ENCODE measurements at regions not wholly inside any gene's neighbourhood (a gene's known extent, or its start where the extent isn't known, plus 50 kb on each side); places are given as distances from the start of the nearest gene placed in this dataset.

GRCh38 chr12:111220363-111220762 lies 148.5 kb downstream of the PHETA1 start:
- TF ChIP-seq POLR2A (IDR thresholded peaks at IDR 0.05) (no peak), POLR2AphosphoS5 (IDR thresholded peaks at IDR 0.05) (no peak), EP300 (IDR thresholded peaks at IDR 0.05; ENCODE audit: low read depth) (no peak)
- Histone ChIP-seq H3K4me3 (no peak overlapping the region), H3K27me3 (peaks cover 19% of the 10 kb centered on the region), H3K9me3 (no peaks in the 10 kb centered on the region), H3K4me1 (no peaks in the 10 kb centered on the region), H3K36me3 (no peaks in the 10 kb centered on the region), H3K27ac (no peak overlapping the region)
- WGBS, 2 donors (ENCODE audit: low coverage in 1 of 2): 90% methylated on average over 1 of the region's 1 CpG; no CpG with 5 or more reads in 1 of the 2 donors
- no peak for DNase-seq
- intact Hi-C loops (cut with DNase I; ENCODE audit: low total_unique reads) (no loop called here), in situ Hi-C loops (cut with MboI; ENCODE audit: low pct_ligation_motif_present in 1 of 4, low pct_unique_long_range_greater_than_20kb in 1 of 4, low sequenced_read_pairs in 3 of 4) (no loop called here)

DNA sequence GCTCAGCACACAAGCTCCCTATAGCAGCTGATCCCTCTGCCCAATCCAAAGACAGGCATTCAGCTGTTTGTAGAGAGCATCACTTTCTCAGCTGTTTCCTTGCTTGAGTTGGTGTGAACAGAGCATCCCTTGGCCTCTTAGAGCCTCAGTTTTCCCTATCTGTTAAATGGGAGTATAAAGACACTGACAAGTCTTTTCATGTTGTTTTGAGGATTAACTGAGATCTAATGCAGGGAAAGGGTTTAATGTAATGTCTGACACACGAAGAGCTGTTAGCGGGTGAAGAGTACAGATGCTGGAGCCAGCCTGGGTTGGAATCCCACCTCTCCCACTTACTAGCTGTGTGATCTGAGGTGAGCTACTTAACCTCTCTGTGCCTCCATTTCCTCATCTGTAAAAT lies 149.5 kb downstream of the PHETA1 start:
- no peaks in the 10 kb centered on the region for H3K4me1 ChIP-seq
- no peaks in the 10 kb centered on the region for H3K36me3 ChIP-seq
- in situ Hi-C loops (cut with MboI; ENCODE audit: low pct_ligation_motif_present in 1 of 4, low pct_unique_long_range_greater_than_20kb in 1 of 4, low sequenced_read_pairs in 3 of 4): no loop called here
- TF ChIP-seq, protein P1, sequence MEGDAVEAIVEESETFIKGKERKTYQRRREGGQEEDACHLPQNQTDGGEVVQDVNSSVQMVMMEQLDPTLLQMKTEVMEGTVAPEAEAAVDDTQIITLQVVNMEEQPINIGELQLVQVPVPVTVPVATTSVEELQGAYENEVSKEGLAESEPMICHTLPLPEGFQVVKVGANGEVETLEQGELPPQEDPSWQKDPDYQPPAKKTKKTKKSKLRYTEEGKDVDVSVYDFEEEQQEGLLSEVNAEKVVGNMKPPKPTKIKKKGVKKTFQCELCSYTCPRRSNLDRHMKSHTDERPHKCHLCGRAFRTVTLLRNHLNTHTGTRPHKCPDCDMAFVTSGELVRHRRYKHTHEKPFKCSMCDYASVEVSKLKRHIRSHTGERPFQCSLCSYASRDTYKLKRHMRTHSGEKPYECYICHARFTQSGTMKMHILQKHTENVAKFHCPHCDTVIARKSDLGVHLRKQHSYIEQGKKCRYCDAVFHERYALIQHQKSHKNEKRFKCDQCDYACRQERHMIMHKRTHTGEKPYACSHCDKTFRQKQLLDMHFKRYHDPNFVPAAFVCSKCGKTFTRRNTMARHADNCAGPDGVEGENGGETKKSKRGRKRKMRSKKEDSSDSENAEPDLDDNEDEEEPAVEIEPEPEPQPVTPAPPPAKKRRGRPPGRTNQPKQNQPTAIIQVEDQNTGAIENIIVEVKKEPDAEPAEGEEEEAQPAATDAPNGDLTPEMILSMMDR (IDR thresholded peaks at IDR 0.05): no peak
- no peak for TF ChIP-seq POLR2A (IDR thresholded peaks at IDR 0.05)
- TF ChIP-seq POLR2AphosphoS5 (IDR thresholded peaks at IDR 0.05): no peak
- TF ChIP-seq EP300 (IDR thresholded peaks at IDR 0.05; ENCODE audit: low read depth): no peak
- H3K27ac ChIP-seq: no peak overlapping the region
- no peak for DNase-seq
- H3K9me3 ChIP-seq: no peaks in the 10 kb centered on the region
- no peak overlapping the region for H3K4me3 ChIP-seq
- peaks cover 19% of the 10 kb centered on the region for H3K27me3 ChIP-seq
- 96% methylated on average over 2 of the region's 2 CpGs; no CpG with 5 or more reads in 1 of the 2 donors for WGBS, 2 donors (ENCODE audit: low coverage in 1 of 2)
- intact Hi-C loops (cut with DNase I; ENCODE audit: low total_unique reads): no loop called here

DNA sequence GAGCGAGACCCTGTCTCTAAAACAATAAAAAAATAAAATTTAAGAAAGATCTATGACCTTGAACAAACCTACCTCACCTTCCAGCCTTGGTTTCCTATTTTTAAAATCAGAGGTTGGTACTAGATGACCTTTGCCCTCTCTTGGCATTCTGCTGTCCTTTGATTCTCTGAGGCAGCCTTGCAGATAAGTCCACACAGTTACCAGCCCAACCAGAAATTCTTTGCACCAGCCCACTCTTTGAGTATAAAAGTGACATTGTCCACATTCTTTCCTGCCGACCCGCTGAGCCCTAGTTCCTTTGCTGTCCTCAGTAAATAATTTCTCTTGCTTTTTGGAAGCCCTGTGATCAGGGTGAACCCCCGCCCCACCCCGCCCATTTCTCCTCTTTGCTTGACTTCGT lies 150.4 kb downstream of the PHETA1 start:
- no peaks in the 10 kb centered on the region for H3K36me3 ChIP-seq
- in situ Hi-C loops (cut with MboI; ENCODE audit: low pct_ligation_motif_present in 1 of 4, low pct_unique_long_range_greater_than_20kb in 1 of 4, low sequenced_read_pairs in 3 of 4) (no loop called here), intact Hi-C loops (cut with DNase I; ENCODE audit: low total_unique reads) (no loop called here)
- H3K4me1 ChIP-seq: no peaks in the 10 kb centered on the region
- H3K9me3 ChIP-seq: no peaks in the 10 kb centered on the region
- DNase-seq: no peak
- no peak for TF ChIP-seq POLR2AphosphoS5 (IDR thresholded peaks at IDR 0.05)
- no peak for TF ChIP-seq EP300 (IDR thresholded peaks at IDR 0.05; ENCODE audit: low read depth)
- TF ChIP-seq, protein P1 (IDR thresholded peaks at IDR 0.05): no peak
- no peak for TF ChIP-seq POLR2A (IDR thresholded peaks at IDR 0.05)
- H3K27ac ChIP-seq: no peak overlapping the region
- 70% methylated on average over 6 of the region's 6 CpGs; no CpG with 5 or more reads in 1 of the 2 donors for WGBS, 2 donors (ENCODE audit: low coverage in 1 of 2)
- no peak overlapping the region for H3K4me3 ChIP-seq
- peaks cover 19% of the 10 kb centered on the region for H3K27me3 ChIP-seq

DNA sequence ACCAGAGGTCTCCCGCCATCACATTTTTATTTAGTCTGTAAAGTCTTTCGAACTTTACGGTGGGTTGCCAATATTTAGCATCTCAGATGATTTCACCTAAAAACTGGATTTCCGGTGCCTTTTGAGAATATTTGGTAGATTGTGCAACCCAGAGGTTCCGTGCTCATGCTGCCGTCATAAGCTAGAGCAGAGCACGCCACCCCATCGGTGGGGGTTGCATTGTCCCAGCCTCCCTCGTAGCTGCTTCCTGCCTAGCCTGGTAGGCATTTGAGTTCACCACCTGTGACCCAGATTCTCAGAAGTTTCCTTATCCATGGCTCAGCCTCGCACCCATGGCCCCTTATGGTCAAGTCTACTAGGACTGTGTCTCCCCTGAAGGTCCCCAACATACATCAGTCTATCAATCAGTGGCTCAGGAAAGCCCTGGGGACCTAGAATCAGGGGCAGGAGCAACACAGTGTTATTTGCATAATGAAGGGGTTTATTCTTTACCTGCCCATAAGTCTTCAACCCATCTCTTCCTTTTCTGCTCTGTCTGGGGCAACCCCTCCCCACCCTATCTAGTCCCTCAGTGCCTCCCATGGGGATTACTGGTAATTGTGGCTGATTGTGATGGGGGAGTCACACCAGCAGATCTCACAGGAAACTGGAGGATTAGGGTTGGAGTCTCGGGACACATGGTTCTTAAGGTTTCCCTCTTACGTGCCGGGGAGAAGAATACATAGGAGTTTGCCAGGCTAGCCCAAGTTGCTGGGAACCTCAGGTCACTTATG lies 152.3 kb downstream of the PHETA1 start:
- intact Hi-C loops (cut with DNase I; ENCODE audit: low total_unique reads) (no loop called here), in situ Hi-C loops (cut with MboI; ENCODE audit: low pct_ligation_motif_present in 1 of 4, low pct_unique_long_range_greater_than_20kb in 1 of 4, low sequenced_read_pairs in 3 of 4) (no loop called here)
- DNase-seq: no peak
- no peak for TF ChIP-seq POLR2A (IDR thresholded peaks at IDR 0.05)
- 74 to 100% methylated on average over 2 to 13 of the region's 13 CpGs for WGBS, 2 donors (ENCODE audit: low coverage in 1 of 2)
- Histone ChIP-seq H3K27me3 (peaks cover 19% of the 10 kb centered on the region), H3K4me1 (no peaks in the 10 kb centered on the region), H3K36me3 (no peaks in the 10 kb centered on the region), H3K9me3 (no peaks in the 10 kb centered on the region), H3K4me3 (no peak overlapping the region), H3K27ac (no peak overlapping the region)

DNA sequence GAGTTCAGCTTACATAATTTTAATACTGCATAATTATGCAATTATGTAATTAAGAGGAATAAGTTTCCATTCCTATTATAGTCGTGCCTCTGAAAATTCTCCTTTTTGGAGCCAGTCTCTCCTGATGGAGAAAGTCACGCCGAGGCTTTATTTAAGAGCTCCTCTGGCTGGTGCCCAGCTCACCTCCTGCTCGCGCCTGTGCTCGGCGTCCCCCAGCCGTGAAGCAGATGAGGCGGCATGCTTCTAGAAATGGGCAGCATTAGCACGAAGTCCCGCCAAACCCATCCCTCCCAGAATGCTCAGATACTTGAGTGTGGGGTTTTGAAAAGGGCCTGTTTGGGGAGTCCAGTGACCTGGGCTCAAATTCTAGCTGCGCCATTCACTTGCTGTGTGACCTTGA lies 153.0 kb downstream of the PHETA1 start:
- 75 to 89% methylated on average over 1 to 12 of the region's 12 CpGs for WGBS, 2 donors (ENCODE audit: low coverage in 1 of 2)
- no peaks in the 10 kb centered on the region for H3K9me3 ChIP-seq
- peaks cover 19% of the 10 kb centered on the region for H3K27me3 ChIP-seq
- no peak for DNase-seq
- intact Hi-C loops (cut with DNase I; ENCODE audit: low total_unique reads) (no loop called here), in situ Hi-C loops (cut with MboI; ENCODE audit: low pct_ligation_motif_present in 1 of 4, low pct_unique_long_range_greater_than_20kb in 1 of 4, low sequenced_read_pairs in 3 of 4) (no loop called here)
- TF ChIP-seq, protein P1 (IDR thresholded peaks at IDR 0.05): no peak
- TF ChIP-seq POLR2AphosphoS5 (IDR thresholded peaks at IDR 0.05) (no peak), EP300 (IDR thresholded peaks at IDR 0.05; ENCODE audit: low read depth) (no peak), POLR2A (IDR thresholded peaks at IDR 0.05) (no peak)
- no peak overlapping the region for H3K4me3 ChIP-seq
- no peaks in the 10 kb centered on the region for H3K4me1 ChIP-seq
- no peak overlapping the region for H3K27ac ChIP-seq
- H3K36me3 ChIP-seq: no peaks in the 10 kb centered on the region

Measured in transverse colon (tissue), 4 donors.